ENCODE measurements at regions not wholly inside any gene's neighbourhood (a gene's known extent, or its start where the extent isn't known, plus 50 kb on each side); places are given as distances from the start of the nearest gene placed in this dataset.

- no peak for TF ChIP-seq ZNF175 (CRISPR knock-in tag; IDR thresholded peaks at IDR 0.05; ENCODE audit: low read depth)
- no peak for TF ChIP-seq KAT7 (CRISPR knock-in tag; IDR thresholded peaks at IDR 0.05; ENCODE audit: borderline replicate concordance)
- TF ChIP-seq PATZ1 (CRISPR knock-in tag; IDR thresholded peaks at IDR 0.05; ENCODE audit: borderline replicate concordance): no peak
- no peak for TF ChIP-seq GTF2B (IDR thresholded peaks at IDR 0.05; ENCODE audit: extremely low read depth, insufficient read length)
- TF ChIP-seq ZNF785 (CRISPR knock-in tag; IDR thresholded peaks at IDR 0.05): no peak
- TF ChIP-seq TAF9B (IDR thresholded peaks at IDR 0.05; ENCODE audit: partially characterized antibody): no peak
These were observed 501.4 kb upstream of the WSB1 start (continued) for GRCh38 chr17:26792486-26792885.

GRCh38 chr17:26807024-26807423, 486.9 kb upstream of the WSB1 start:
- in situ Hi-C loops (cut with MboI): no loop called here
- no peak for DNase-seq (ENCODE audit: extremely low read depth in 1 of 4, low spot score in 3 of 4)
- Histone ChIP-seq H3K36me3 (ENCODE audit: control insufficient read depth, insufficient read depth, low read length) (no peaks in the 10 kb centered on the region), H2AFZ (ENCODE audit: low read depth, low read length) (no peak overlapping the region), H3K4me2 (ENCODE audit: insufficient read depth, low read length) (no peak overlapping the region), H3K4me1 (replicated peaks in 1 of 2; ENCODE audit: control insufficient read depth in 2 of 2, insufficient read depth in 2 of 2, low read length in 2 of 2) (no peaks in the 10 kb centered on the region), H3K4me3 (no peak overlapping the region), H3K27me3 (ENCODE audit: control insufficient read depth in 2 of 2, insufficient read depth in 2 of 2, low read length in 2 of 2) (no peaks in the 10 kb centered on the region), H3K9ac (ENCODE audit: insufficient read depth in 1 of 2, low read depth in 2 of 2, low read length in 2 of 2) (no peak overlapping the region), H3K79me2 (ENCODE audit: control insufficient read depth, insufficient read depth, low read length) (no peaks in the 10 kb centered on the region), H3K9me1 (ENCODE audit: control insufficient read depth, insufficient read depth, low read length) (no peaks in the 10 kb centered on the region), H4K20me1 (replicated peaks; ENCODE audit: control insufficient read depth, insufficient read depth, low read length) (no peaks in the 10 kb centered on the region), H3K9me3 (replicated peaks; ENCODE audit: control insufficient read depth, insufficient read depth, low read depth, low read length) (peaks cover 3% of the 10 kb centered on the region), H3K27ac (ENCODE audit: extremely low read depth, low read depth, low read length) (no peak overlapping the region)
- 2% methylated on average over 10 of the region's 10 CpGs for WGBS (ENCODE audit: insufficient coverage, low coverage, missing lambda C conversion rate)
- FAIRE-seq: no peak
- TF ChIP-seq CEBPB (tag; IDR thresholded peaks at IDR 0.05) (no peak), KLF10 (CRISPR knock-in tag; IDR thresholded peaks at IDR 0.05) (no peak), ZNF696 (CRISPR knock-in tag; conservative IDR thresholded peaks at IDR 0.05) (no peak)
- intact Hi-C loops (cut with micrococcal nuclease): no loop called here
- no peak for ATAC-seq
- ChIA-PET POLR2A (no interaction called here), CTCF (ENCODE audit: low intra/inter-chr PET ratio) (no interaction called here)
- no TSS peak for BruUV-seq (replicated peaks)
